RPMI7951 (cell line): ENCODE measurements at regions not wholly inside any gene's neighbourhood (a gene's known extent, or its start where the extent isn't known, plus 50 kb on each side); places are given as distances from the start of the nearest gene placed in this dataset.
A peak's percentile ranks its signal among the peaks of the same experiment; 100 is the strongest.
"Not testable (repeated sequence)": the region's sequence is repeated elsewhere in the genome, so short reads cannot be mapped to it uniquely, and the experiment has no call there.

ENCODE experiments used
- DNase-seq: peaks from one replicate; pipeline ENCODE4 v3.0.0-alpha.2; 2012; ENCODE audit warnings: low read depth

- not testable (repeated sequence) for DNase-seq
Observed at GRCh38 chr6:49097664-49098063, 365.4 kb downstream of the MMUT start.

- no peak for DNase-seq
Observed at GRCh38 chr6:49097116-49097515, 365.9 kb downstream of the MMUT start.

- no peak for DNase-seq
Observed at GRCh38 chr6:49088631-49089030, 374.4 kb downstream of the MMUT start.

- peak; percentile 22 for DNase-seq
Observed at GRCh38 chr6:49087369-49087768, 375.7 kb downstream of the MMUT start.

- DNase-seq = no peak
Observed at GRCh38 chr6:49082611-49083010, 380.4 kb downstream of the MMUT start.

GRCh38 chr6:49072885-49073620 is 390.0 kb downstream of the MMUT start:
- DNase-seq = no peak

GRCh38 chr6:49072146-49072545 is 390.9 kb downstream of the MMUT start:
- DNase-seq = peak; percentile 43

- DNase-seq = no peak
Observed at GRCh38 chr6:49070411-49070810, 392.6 kb downstream of the MMUT start.

GRCh38 chr6:49054311-49054710 is 408.7 kb downstream of the MMUT start:
- no peak for DNase-seq

GRCh38 chr6:49052901-49053300 is 410.2 kb downstream of the MMUT start:
- DNase-seq = no peak

GRCh38 chr6:49051281-49051680 is 411.8 kb downstream of the MMUT start:
- no peak for DNase-seq

GRCh38 chr6:49050584-49050983 is 412.5 kb downstream of the MMUT start:
- DNase-seq = no peak

- no peak for DNase-seq
Observed at GRCh38 chr6:49038294-49038822, 424.7 kb downstream of the MMUT start.

- DNase-seq = peak; percentile 54
Observed at GRCh38 chr6:49030251-49031020, 432.6 kb downstream of the MMUT start.

GRCh38 chr6:49027644-49028043 is 435.4 kb downstream of the MMUT start:
- DNase-seq = no peak

GRCh38 chr6:49025273-49026240 is 437.5 kb downstream of the MMUT start:
- no peak for DNase-seq

GRCh38 chr6:49004801-49005200 is 458.3 kb downstream of the MMUT start:
- peak; percentile 61 for DNase-seq

- no peak for DNase-seq
Observed at GRCh38 chr6:49003348-49003747, 459.7 kb downstream of the MMUT start.

GRCh38 chr6:49001856-49002541 is 461.1 kb downstream of the MMUT start:
- DNase-seq = peak; percentile 35

GRCh38 chr6:48998574-48998973 is 464.5 kb downstream of the MMUT start:
- no peak for DNase-seq

- no peak for DNase-seq
Observed at GRCh38 chr6:48996461-48997119, 466.5 kb downstream of the MMUT start.
